Gastrocnemius medialis (tissue), 4 donors: ENCODE measurements at regions not wholly inside any gene's neighbourhood (a gene's known extent, or its start where the extent isn't known, plus 50 kb on each side); places are given as distances from the start of the nearest gene placed in this dataset.

Source experiments
- ATAC-seq, 2 donors: fragments of 150-250 bp; one replicate each; pipeline ENCODE4 v1.9.1; 2016
- DNase-seq, 2 donors: peaks; one replicate each; pipeline ENCODE4 v3.0.0-alpha.2; 2019
- H3K27ac ChIP-seq, 4 donors: fragments of 200-600 bp; sonication (generic); 1 replicate in 1 of 4; 2 replicates in 3 of 4; pipeline ENCODE4 v1.5.1; 2016 to 2018; ENCODE audit warnings: mild to moderate bottlenecking in 2 of 4, moderate library complexity in 1 of 4
- H3K27me3 ChIP-seq, 3 donors: fragments of 200-600 bp; sonication (generic) in 2 of 3; 1 replicate in 1 of 3; 2 replicates in 2 of 3; pipeline versions ENCODE4 v1.5.1 to v1.6.0; 2016 to 2019; ENCODE audit warnings: mild to moderate bottlenecking in 1 of 3, moderate library complexity in 1 of 3
- H3K36me3 ChIP-seq, 2 donors: fragments of 200-600 bp; sonication (generic) in 1 of 2; one replicate each; pipeline ENCODE4 v1.5.1; 2017 to 2018
- H3K4me1 ChIP-seq, 2 donors: fragments of 200-600 bp; sonication (generic) in 1 of 2; one replicate each; pipeline ENCODE4 v1.5.1; 2016 to 2017; ENCODE audit warnings: mild to moderate bottlenecking in 2 of 2
- H3K4me3 ChIP-seq, 4 donors: fragments of 200-600 bp; sonication (generic) in 3 of 4; 1 replicate in 1 of 4; 2 replicates in 3 of 4; pipeline ENCODE4 v1.5.1; 2016 to 2019; ENCODE audit warnings: mild to moderate bottlenecking in 2 of 4
- H3K9me3 ChIP-seq, 3 donors: fragments of 200-600 bp; sonication (generic) in 2 of 3; 1 replicate in 1 of 3; 2 replicates in 2 of 3; pipeline ENCODE4 v1.5.1; 2016 to 2019
- POLR2A ChIP-seq, 2 donors: fragments of 450-650 bp; IDR thresholded peaks; one replicate each; pipeline ENCODE4 v1.6.1; 2017; ENCODE audit warnings: antibody characterized with exemption in 2 of 2, mild to moderate bottlenecking in 2 of 2, moderate library complexity in 2 of 2
- in situ Hi-C, 4 donors: fragments of 200-750 bp; cut with MboI; loops; one replicate each; pipeline versions ENCODE4 v1.15.0 to v1.8.0; 2017; ENCODE audit warnings: low sequenced_read_pairs in 4 of 4
- intact Hi-C: fragments of 100-400 bp; cut with DNase I; formaldehyde crosslinking; loops from one replicate; pipeline ENCODE4 v1.15.1; 2023; ENCODE audit warnings: low total_unique reads
- TF ChIP-seq, protein P1 (sequence below), 5 experiments: fragments of 450-650 bp in 3 of 5; fragments of 200-600 bp in 2 of 5; sonication (generic) in 2 of 5; IDR thresholded peaks in 4 of 5; conservative IDR thresholded peaks in 1 of 5; 1 replicate in 4 of 5; 2 replicates in 1 of 5; pipeline ENCODE4 v1.5.1; 2016 to 2019; ENCODE audit warnings: antibody characterized with exemption in 5 of 5, mild to moderate bottlenecking in 3 of 5, moderate library complexity in 3 of 5

DNA sequence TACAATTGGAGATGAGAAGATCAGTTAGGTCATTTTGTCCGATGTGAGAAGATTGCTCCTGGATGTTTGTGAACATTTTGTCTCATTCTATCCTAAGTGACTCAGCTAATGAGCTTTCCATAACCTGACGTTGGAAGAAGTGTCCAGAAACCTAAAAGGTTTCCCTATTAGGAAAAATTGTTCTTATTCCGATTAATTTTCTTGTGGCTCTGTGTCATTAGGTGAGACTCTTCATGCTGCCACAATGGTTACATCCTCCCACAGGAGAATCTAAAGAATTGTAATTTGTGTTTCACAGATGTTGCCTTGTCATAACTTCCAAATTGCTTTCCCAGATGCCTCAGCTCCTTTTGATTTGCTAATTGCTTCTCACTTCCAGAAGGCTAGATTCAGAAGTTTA, 261.0 kb upstream of the APCDD1 start:
- no peak overlapping the region for H3K27ac ChIP-seq
- no peaks in the 10 kb centered on the region for H3K27me3 ChIP-seq
- no peak for ATAC-seq
- H3K4me1 ChIP-seq = no peaks in the 10 kb centered on the region
- intact Hi-C loops (no loop called here), in situ Hi-C loops (no loop called here)
- no peak overlapping the region for H3K4me3 ChIP-seq
- DNase-seq = no peak
- no peaks in the 10 kb centered on the region for H3K9me3 ChIP-seq
- TF ChIP-seq POLR2A (IDR thresholded peaks at IDR 0.05) = no peak
- TF ChIP-seq, protein P1, sequence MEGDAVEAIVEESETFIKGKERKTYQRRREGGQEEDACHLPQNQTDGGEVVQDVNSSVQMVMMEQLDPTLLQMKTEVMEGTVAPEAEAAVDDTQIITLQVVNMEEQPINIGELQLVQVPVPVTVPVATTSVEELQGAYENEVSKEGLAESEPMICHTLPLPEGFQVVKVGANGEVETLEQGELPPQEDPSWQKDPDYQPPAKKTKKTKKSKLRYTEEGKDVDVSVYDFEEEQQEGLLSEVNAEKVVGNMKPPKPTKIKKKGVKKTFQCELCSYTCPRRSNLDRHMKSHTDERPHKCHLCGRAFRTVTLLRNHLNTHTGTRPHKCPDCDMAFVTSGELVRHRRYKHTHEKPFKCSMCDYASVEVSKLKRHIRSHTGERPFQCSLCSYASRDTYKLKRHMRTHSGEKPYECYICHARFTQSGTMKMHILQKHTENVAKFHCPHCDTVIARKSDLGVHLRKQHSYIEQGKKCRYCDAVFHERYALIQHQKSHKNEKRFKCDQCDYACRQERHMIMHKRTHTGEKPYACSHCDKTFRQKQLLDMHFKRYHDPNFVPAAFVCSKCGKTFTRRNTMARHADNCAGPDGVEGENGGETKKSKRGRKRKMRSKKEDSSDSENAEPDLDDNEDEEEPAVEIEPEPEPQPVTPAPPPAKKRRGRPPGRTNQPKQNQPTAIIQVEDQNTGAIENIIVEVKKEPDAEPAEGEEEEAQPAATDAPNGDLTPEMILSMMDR (IDR thresholded peaks at IDR 0.05 in 4 of 5, conservative IDR thresholded peaks at IDR 0.05 in 1 of 5) = no peak
- no peaks in the 10 kb centered on the region for H3K36me3 ChIP-seq

DNA sequence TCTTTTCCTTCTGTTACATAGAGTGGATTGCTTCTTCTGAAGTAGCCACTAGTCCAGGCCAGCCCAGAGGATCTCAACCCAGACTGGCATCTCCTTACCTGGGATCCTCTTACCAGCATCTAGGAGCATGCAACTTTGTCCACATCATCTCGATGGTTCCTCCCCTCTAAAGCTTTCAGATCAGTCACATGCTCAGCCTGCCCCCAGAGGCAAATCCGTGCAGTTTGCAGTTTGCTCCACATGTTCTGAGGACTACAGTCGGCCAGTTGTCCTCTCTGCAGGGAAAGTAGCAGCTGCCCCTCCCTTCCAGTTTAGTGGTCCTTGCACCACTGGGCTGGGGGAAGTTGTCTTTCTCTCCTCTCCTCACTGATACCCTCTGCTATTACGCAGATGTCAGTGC, 259.8 kb upstream of the APCDD1 start:
- intact Hi-C loops (no loop called here), in situ Hi-C loops (no loop called here)
- TF ChIP-seq POLR2A (IDR thresholded peaks at IDR 0.05) = no peak
- TF ChIP-seq, protein P1 (IDR thresholded peaks at IDR 0.05 in 4 of 5, conservative IDR thresholded peaks at IDR 0.05 in 1 of 5) = no peak
- H3K36me3 ChIP-seq = no peaks in the 10 kb centered on the region
- no peak overlapping the region for H3K4me3 ChIP-seq
- ATAC-seq (no peak), DNase-seq (no peak)
- no peaks in the 10 kb centered on the region for H3K4me1 ChIP-seq
- H3K9me3 ChIP-seq = no peaks in the 10 kb centered on the region
- H3K27me3 ChIP-seq = no peaks in the 10 kb centered on the region
- no peak overlapping the region for H3K27ac ChIP-seq

DNA sequence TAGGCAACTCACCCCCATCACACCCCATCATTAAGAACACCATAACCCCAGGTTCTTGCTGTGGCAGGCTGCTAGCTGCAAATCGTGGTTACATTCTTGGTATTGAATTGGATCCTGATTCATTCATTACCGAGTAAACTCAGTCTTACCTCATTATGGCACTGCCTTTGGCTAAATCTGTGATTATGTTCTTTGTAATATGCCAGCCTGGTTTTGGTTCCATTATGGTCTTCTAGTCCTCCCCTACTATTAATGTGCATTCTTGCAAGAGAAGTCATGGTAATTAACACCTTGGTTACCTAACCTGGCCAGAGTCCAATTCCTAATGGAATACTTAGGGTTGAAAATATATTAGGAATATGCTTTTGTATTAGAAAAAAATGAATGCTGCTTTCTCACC, 258.9 kb upstream of the APCDD1 start:
- H3K27ac ChIP-seq = no peak overlapping the region
- in situ Hi-C loops (no loop called here), intact Hi-C loops (no loop called here)
- TF ChIP-seq, protein P1 (IDR thresholded peaks at IDR 0.05 in 4 of 5, conservative IDR thresholded peaks at IDR 0.05 in 1 of 5) = no peak
- no peak for TF ChIP-seq POLR2A (IDR thresholded peaks at IDR 0.05)
- H3K36me3 ChIP-seq = no peaks in the 10 kb centered on the region
- H3K9me3 ChIP-seq = no peaks in the 10 kb centered on the region
- H3K4me3 ChIP-seq = no peak overlapping the region
- H3K4me1 ChIP-seq = no peaks in the 10 kb centered on the region
- DNase-seq = no peak
- ATAC-seq = no peak
- H3K27me3 ChIP-seq = no peaks in the 10 kb centered on the region

GRCh38 chr18:10197097-10197496, 257.3 kb upstream of the APCDD1 start:
- intact Hi-C loops = no loop called here
- in situ Hi-C loops = no loop called here
- no peak overlapping the region for H3K4me3 ChIP-seq
- H3K27me3 ChIP-seq = no peaks in the 10 kb centered on the region
- H3K4me1 ChIP-seq = no peaks in the 10 kb centered on the region
- H3K9me3 ChIP-seq = no peaks in the 10 kb centered on the region
- no peak overlapping the region for H3K27ac ChIP-seq
- no peak for TF ChIP-seq POLR2A (IDR thresholded peaks at IDR 0.05)
- TF ChIP-seq, protein P1 (IDR thresholded peaks at IDR 0.05 in 4 of 5, conservative IDR thresholded peaks at IDR 0.05 in 1 of 5) = no peak
- no peak for DNase-seq
- H3K36me3 ChIP-seq = no peaks in the 10 kb centered on the region
- no peak for ATAC-seq

- DNase-seq = no peak
- in situ Hi-C loops = no loop called here
- H3K4me3 ChIP-seq = no peak overlapping the region
- no peaks in the 10 kb centered on the region for H3K27me3 ChIP-seq
- intact Hi-C loops = no loop called here
- no peaks in the 10 kb centered on the region for H3K36me3 ChIP-seq
- H3K27ac ChIP-seq = no peak overlapping the region
- H3K4me1 ChIP-seq = no peaks in the 10 kb centered on the region
- no peak for ATAC-seq
- TF ChIP-seq, protein P1 (IDR thresholded peaks at IDR 0.05 in 4 of 5, conservative IDR thresholded peaks at IDR 0.05 in 1 of 5) = no peak
- TF ChIP-seq POLR2A (IDR thresholded peaks at IDR 0.05) = no peak
- no peaks in the 10 kb centered on the region for H3K9me3 ChIP-seq
Measured at GRCh38 chr18:10201226-10201625, 253.2 kb upstream of the APCDD1 start.
